Right atrium auricular region (tissue), 2 donors: ENCODE measurements at regions not wholly inside any gene's neighbourhood (a gene's known extent, or its start where the extent isn't known, plus 50 kb on each side); places are given as distances from the start of the nearest gene placed in this dataset.
A peak's percentile ranks its signal among the peaks of the same experiment; 100 is the strongest.

Source experiments
- DNase-seq: peaks from one replicate; pipeline ENCODE4 v3.0.0-alpha.2; 2019; ENCODE audit warnings: low spot score
- H3K27ac ChIP-seq, 2 donors: fragments of 200-600 bp; sonication (generic); 1 replicate in 1 of 2; 2 replicates in 1 of 2; pipeline ENCODE4 v1.5.1; 2016 to 2019
- H3K27me3 ChIP-seq, 2 donors: fragments of 200-600 bp; sonication (generic); one replicate each; pipeline versions ENCODE4 v1.5.1 to v1.6.0; 2017 to 2019
- H3K36me3 ChIP-seq: fragments of 200-600 bp; sonication (generic); one replicate; pipeline ENCODE4 v1.5.1; 2016
- H3K4me1 ChIP-seq, 2 donors: fragments of 200-600 bp; sonication (generic); one replicate each; pipeline versions ENCODE4 v1.5.1 to v1.6.0; 2017 to 2019
- H3K4me3 ChIP-seq, 2 donors: fragments of 200-600 bp; sonication (generic); 1 replicate in 1 of 2; 2 replicates in 1 of 2; pipeline ENCODE4 v1.5.1; 2017 to 2019; ENCODE audit warnings: mild to moderate bottlenecking in 1 of 2, moderate library complexity in 1 of 2
- H3K9me3 ChIP-seq, 2 donors: fragments of 200-600 bp; sonication (generic); one replicate each; pipeline ENCODE4 v1.5.1; 2019
- TF ChIP-seq, protein P1 (sequence below), 2 donors: fragments of 200-600 bp; sonication (generic); IDR thresholded peaks; one replicate each; pipeline ENCODE4 v1.5.1; 2019; ENCODE audit warnings: antibody characterized with exemption in 2 of 2

DNA sequence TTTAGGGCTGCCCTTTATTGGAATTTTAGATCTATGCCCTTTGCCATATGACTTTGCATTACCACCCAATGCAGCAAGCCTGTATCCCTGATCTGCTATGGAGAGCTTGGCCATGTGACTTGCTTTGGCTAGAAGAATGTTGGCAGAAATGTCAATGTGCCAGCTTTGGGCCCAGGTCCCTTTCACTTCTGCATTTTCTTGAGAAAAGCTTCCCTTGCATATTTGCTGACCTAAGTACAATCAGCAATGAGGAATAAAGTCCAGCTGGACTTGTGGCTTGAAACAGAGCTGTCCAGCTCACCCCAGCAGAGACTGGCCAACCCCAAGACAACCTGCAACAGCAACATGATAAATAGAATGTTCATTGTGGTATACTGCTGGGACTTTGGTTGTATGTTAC, 135.9 kb downstream of the PAH start:
- Histone ChIP-seq H3K27ac (no peak overlapping the region), H3K9me3 (no peaks in the 10 kb centered on the region), H3K4me3 (no peak overlapping the region), H3K4me1 (no peaks in the 10 kb centered on the region), H3K36me3 (no peaks in the 10 kb centered on the region), H3K27me3 (no peaks in the 10 kb centered on the region)
- DNase-seq = no peak
- TF ChIP-seq, protein P1, sequence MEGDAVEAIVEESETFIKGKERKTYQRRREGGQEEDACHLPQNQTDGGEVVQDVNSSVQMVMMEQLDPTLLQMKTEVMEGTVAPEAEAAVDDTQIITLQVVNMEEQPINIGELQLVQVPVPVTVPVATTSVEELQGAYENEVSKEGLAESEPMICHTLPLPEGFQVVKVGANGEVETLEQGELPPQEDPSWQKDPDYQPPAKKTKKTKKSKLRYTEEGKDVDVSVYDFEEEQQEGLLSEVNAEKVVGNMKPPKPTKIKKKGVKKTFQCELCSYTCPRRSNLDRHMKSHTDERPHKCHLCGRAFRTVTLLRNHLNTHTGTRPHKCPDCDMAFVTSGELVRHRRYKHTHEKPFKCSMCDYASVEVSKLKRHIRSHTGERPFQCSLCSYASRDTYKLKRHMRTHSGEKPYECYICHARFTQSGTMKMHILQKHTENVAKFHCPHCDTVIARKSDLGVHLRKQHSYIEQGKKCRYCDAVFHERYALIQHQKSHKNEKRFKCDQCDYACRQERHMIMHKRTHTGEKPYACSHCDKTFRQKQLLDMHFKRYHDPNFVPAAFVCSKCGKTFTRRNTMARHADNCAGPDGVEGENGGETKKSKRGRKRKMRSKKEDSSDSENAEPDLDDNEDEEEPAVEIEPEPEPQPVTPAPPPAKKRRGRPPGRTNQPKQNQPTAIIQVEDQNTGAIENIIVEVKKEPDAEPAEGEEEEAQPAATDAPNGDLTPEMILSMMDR (IDR thresholded peaks at IDR 0.05) = no peak

DNA sequence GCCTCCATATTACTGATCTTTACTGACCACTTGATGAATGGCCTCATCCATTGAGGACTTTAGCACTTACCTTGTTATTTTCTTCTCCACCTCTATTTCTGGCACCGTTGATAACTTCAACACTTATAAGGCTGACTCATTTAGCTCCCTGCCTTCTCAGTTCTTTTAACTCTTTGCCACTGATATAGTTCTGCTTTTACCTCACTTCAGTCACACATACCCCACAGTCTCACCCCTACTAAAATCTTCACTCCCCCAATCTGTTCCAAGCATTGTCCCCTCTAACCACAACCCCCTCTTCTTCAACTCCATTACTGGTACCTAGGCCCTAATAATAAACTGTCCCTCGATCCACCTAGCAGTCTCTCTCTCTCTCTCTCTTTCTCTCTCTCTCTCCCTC, 141.0 kb downstream of the PAH start:
- DNase-seq = no peak
- TF ChIP-seq, protein P1 (IDR thresholded peaks at IDR 0.05) = no peak
- H3K27me3 ChIP-seq = no peaks in the 10 kb centered on the region

DNA sequence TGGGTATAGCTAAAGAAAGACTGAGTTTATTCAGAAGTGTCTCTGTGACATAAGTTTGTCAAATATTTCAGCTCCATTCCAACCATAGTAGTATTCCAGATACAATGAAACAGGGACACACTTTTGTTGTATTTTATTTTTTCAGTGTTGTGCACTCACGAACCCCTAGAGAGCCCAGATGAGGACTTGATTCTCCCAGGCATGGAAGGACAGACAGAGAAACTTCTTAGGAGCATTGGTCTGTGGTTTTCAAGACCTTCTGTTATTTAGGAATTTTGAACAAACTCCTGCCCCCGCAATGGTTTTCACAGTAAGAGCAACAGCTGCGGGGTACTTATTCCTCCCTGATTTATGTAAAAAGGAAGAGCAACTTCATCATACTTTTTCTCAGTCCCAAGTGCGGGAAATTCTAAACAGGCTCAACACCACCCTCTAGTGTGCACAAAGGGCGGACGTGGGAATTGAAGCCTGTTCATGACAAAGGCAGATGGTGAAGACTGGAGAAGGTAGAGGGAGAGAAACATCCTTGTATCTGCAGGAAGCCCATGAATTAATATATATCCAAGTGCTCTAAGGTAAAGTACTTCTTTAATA, 147.6 kb downstream of the PAH start:
- H3K9me3 ChIP-seq = no peaks in the 10 kb centered on the region
- H3K36me3 ChIP-seq = no peaks in the 10 kb centered on the region
- peak; percentile 79 for DNase-seq
- H3K27me3 ChIP-seq = no peaks in the 10 kb centered on the region
- H3K4me1 ChIP-seq = no peaks in the 10 kb centered on the region
- no peak overlapping the region for H3K4me3 ChIP-seq
- TF ChIP-seq, protein P1 (IDR thresholded peaks at IDR 0.05) = peak; percentile 24 to 72
- H3K27ac ChIP-seq = no peak overlapping the region

More for the DNA sequence above, 141.0 kb downstream of the PAH start:
- H3K4me3 ChIP-seq = no peak overlapping the region
- H3K9me3 ChIP-seq = no peaks in the 10 kb centered on the region
- H3K27ac ChIP-seq = no peak overlapping the region
- no peaks in the 10 kb centered on the region for H3K4me1 ChIP-seq
- H3K36me3 ChIP-seq = no peaks in the 10 kb centered on the region

DNA sequence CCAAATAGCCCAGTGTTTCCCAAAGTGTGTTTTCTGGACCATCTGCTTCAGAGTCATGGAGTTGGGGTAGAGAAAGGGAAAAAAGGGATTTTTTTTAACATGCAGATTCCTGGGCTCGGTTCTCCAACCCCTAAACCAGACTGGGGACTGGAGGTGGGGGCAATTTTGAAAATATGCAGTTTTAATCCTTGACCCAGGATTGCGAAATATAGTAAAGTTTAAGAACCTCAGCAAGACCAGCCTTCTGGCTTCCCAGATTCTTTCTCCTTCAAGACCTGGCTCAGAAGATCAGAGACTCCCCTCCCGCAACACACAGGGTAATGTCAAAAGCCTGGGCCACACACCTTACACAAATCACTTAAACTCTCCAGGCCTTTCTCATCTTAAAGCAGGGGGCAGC, 150.1 kb downstream of the PAH start:
- TF ChIP-seq, protein P1 (IDR thresholded peaks at IDR 0.05) = no peak
- Histone ChIP-seq H3K4me3 (no peak overlapping the region), H3K4me1 (no peaks in the 10 kb centered on the region), H3K36me3 (no peaks in the 10 kb centered on the region), H3K27ac (no peak overlapping the region), H3K27me3 (no peaks in the 10 kb centered on the region), H3K9me3 (no peaks in the 10 kb centered on the region)
- no peak for DNase-seq

DNA sequence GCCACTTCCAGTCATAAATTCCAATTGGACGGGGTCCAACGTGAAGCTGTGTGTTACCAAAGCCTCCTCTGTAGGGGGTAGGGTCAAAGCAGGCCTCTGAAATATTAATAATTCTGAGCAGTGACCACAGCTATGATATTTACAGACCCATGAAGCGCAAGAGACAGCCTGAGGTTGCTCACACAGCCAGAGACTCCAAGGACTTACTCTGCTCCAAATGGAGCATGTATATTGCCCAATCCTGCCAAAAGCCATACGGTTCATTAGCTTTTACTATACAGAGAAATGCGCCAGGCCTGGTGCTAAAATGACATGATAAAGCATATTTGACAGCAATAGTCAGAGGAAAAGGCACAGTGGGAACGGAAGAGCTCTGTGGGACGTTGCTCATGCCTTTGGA, 151.3 kb downstream of the PAH start:
- no peaks in the 10 kb centered on the region for H3K9me3 ChIP-seq

More for the DNA sequence above, 151.3 kb downstream of the PAH start:
- H3K4me1 ChIP-seq = no peaks in the 10 kb centered on the region
- H3K27me3 ChIP-seq = no peaks in the 10 kb centered on the region
- no peak for DNase-seq
- no peaks in the 10 kb centered on the region for H3K36me3 ChIP-seq
- no peak overlapping the region for H3K27ac ChIP-seq
- no peak overlapping the region for H3K4me3 ChIP-seq
- TF ChIP-seq, protein P1 (IDR thresholded peaks at IDR 0.05) = no peak
